ENCODE measurements at regions not wholly inside any gene's neighbourhood (a gene's known extent, or its start where the extent isn't known, plus 50 kb on each side); places are given as distances from the start of the nearest gene placed in this dataset.
"Not testable (repeated sequence)": the region's sequence is repeated elsewhere in the genome, so short reads cannot be mapped to it uniquely, and the experiment has no call there.

DNA sequence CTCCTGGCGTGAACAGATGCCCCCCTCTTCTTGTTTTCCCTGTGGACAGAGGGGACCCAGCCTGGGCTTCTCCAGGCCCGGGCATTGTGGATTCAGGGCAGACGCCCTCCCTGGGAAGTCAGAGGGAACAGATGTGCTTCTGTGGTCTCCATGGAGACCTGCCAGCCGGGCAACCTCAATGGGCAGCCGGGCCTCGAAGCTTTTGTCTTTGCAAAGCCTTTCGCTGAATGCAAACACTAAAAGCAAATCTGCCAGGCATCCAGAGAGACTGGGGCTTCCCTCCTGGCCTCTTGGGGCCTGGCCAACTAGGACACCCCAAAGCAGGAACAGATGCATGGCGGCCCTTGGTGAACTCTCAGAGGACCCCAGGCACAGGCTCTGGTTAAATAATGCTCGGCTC is 370.0 kb upstream of the SULF2 start:
- DNase-seq (ENCODE audit: low read depth): no peak

DNA sequence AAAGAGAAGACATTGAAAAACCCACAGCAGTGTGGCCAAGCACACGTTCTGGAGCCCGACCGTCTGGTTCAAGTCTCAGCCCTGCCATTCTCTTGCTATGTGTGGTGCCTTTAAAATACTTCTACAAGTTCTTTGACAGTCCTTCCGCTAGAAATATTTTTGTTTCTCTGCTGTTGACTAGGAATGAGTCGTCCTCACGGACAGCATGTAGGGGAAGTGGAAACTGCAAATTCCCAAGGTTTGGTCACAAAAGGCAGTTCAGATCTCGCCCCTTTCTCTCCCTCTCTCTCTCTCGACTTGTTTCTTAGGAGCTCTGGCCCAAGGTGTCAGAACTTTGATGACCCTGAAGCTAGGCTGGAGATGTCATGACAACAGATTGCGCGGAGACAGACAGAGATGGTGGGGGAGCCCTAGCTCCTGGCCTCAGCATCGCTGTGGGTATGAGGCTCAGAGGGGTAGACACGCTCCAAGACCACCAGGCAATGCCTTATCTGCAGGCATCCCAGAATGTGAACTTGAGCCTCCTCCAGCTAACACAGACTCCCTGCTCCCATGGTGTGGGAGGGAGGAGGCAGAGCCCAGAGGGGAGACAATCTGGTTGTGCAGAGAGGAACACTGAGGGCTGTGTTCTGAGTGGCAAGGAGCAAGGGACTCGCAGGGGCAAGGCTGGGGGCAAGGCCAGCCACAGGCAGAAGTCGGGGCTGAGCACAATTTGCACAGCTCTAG is 368.9 kb upstream of the SULF2 start:
- DNase-seq (ENCODE audit: low read depth): no peak

DNA sequence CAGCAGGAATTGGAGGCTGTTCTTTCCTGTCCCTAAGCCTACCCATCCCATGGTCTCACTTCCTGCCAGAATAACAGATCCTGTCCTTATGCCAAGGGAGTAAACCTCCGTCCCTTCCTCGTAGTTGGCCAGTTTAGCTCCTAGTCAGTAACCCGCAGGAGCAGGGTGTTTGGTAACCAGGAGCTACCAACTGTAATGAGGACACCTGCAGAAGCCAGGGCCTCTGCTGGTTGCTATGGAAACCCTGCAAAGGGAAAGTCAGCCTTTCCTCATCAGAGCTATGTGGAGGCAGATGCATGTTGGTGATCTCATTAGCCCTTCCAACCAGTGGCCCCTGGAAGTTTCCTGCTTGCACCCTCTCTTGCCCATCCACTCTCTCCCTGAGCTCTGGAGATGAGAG is 368.2 kb upstream of the SULF2 start:
- no peak for DNase-seq (ENCODE audit: low read depth)

DNA sequence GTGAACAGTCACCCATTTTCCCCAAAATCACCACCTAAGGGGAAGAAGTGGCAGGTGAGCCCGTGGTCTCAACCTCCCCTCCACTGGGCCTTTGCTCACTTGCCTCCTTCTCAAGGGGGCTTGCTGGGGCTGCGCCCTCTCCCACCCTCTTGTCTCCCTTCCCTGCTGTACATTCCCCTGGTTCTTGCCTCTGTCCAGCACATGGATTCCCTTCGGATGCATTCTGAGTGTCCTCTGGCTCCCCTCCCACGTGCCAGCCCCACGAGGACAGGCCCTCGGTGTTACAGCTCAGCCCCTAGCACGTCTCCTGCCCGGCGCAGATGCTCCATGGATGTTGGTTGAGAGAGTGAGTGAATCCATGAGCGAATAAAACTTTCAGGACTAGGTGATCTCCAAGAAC is 367.8 kb upstream of the SULF2 start:
- no peak for DNase-seq (ENCODE audit: low read depth)

DNA sequence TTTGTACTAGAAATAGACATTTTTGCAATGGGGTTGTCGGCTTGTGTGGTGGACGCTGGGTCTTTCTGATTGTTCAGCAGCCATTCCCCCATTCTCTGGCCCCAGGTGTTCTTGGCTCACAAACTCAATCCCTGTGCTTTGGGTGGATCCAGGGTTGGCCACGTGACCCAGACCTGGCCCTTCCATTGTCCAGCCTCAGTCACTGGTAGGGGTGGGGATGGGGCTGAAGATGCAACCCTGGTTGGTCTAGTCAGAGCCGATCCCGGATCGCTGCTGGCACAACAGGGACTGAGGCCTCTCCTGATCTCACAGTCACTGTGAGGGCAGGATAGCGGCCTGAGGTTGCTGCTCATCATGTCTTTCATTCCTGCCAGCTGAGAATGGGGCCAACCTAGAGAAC is 365.3 kb upstream of the SULF2 start:
- no peak for DNase-seq (ENCODE audit: low read depth)

DNA sequence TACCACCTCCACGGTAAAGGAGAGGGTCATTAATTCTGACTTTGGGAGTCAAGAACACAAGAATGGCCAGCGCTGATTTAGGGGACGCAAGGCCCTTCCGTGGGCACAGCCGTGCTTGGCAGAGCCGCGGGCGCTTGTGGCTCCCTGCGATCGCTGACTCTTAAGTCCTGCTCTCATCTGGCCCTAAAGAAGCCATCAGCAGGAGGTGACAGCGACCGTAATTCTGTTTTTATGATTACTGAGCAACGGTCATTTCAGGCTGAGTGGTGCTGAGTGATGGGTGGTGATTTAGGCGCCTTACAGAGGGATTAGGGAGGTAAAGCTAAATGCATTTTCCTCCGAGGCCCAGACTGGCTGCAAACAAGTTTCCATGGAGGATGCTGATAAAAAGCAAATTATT is 364.6 kb upstream of the SULF2 start:
- no peak for DNase-seq (ENCODE audit: low read depth)

DNA sequence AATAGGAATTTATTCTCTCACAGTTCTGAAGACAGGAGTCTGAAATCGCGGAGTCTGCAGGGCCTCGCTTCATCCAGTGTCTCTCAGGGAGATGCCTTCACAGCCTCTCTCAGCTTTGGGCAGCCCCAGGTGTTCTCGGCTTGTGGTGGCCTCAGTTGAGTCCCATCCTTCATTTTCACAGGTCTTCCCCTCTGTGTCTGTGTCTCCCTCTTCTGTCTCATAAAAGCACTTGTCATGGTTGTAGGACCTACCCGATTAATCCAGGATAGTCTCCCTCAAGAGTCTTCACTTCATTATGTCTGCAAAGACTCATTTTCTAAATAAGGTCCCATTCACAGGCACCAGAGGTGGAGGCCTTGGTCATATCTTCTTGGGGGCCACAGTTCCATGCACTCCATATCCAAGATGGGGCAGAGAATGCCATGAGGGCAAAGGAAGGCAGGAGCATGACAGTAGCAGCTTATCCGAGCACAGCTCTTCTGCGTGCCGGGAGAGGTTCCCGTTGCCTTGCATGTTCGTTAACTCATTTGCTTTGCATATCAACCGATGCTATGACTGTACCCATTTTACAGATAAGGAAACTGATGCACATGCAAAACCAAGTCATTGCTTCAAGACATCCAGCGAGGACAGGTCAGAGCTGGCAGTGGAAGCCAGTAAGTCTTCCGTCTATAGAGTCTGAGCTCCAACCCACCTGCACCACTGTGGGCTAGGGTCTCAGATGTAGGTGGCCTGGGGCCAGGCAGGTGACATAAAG is 363.8 kb upstream of the SULF2 start:
- no peak for DNase-seq (ENCODE audit: low read depth)

DNA sequence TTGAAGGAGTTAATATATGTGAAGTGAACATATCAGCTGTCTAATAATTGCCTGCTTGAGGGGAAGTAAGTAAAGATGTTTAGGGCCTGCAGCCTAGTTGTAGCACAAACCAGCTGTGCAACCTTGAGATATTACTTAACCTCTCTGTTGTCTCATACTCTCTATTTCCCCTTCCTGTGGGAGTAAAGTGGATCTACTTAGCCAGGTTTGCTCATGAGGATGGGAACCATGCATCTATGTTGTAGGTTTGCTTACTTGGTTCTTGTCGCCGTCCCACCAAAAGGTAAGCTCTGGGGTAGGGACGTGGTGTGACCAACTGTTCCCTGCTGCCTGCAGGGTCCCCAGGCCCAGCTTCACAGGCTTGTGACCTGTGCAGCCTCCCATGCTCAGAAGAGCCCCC is 362.7 kb upstream of the SULF2 start:
- no peak for DNase-seq (ENCODE audit: low read depth)

DNA sequence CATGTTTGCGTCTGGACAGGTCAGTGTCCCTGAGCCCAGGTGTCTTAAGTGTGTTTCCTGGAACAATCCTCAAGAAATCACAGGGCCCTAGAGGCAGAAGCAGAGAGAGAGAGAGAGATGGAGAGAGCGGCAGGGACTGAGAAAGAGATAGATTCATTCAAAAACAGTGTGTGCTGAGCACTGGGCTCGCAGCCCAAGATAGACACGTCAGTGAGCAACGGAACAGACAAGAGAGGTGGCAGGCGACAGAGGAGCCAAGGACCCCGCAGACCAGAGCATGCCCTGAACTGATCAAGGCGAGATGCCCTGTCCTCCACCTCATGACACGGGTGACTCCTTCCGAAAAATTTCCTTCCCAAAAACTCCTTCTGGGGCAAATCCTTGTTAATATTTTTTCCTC is 362.0 kb upstream of the SULF2 start:
- DNase-seq (ENCODE audit: low read depth): no peak

DNA sequence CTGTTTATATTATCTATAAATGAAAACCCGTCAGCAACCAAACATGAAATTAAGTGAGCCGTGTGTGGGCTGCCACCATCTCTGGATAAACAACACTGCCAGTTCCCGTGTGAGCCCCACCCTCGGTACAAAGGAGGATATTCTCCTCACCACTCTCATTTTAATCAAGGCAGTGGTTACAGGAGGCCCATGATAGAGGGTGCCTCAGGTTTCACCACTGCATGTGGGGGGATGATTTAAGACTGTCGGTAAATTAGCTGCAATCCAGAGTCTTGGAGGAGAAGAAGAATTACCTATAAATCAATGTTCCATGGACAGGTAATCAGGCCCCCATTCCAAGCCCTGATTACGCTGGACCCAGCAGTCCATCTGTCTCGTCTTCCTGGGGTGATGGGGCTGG is 361.6 kb upstream of the SULF2 start:
- DNase-seq (ENCODE audit: low read depth): no peak

DNA sequence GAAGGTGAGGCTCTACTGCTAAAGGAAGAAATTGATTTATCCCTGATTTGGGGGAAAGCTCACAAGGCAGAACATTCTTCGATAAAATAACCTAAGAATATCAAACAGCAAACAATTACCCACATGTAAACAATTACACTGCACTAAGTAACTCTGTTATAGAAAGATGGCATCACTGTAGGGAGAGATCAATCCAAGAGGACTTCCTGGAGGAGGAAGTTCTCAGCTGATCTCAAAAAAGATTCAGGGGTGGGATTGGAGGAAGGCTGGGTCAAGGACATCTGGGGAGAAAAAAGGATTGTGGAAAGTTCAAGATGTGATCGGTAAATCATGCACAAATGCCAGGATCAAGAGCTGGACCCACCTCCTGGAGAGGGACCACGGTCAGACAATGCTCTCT is 361.0 kb upstream of the SULF2 start:
- DNase-seq (ENCODE audit: low read depth): no peak

DNA sequence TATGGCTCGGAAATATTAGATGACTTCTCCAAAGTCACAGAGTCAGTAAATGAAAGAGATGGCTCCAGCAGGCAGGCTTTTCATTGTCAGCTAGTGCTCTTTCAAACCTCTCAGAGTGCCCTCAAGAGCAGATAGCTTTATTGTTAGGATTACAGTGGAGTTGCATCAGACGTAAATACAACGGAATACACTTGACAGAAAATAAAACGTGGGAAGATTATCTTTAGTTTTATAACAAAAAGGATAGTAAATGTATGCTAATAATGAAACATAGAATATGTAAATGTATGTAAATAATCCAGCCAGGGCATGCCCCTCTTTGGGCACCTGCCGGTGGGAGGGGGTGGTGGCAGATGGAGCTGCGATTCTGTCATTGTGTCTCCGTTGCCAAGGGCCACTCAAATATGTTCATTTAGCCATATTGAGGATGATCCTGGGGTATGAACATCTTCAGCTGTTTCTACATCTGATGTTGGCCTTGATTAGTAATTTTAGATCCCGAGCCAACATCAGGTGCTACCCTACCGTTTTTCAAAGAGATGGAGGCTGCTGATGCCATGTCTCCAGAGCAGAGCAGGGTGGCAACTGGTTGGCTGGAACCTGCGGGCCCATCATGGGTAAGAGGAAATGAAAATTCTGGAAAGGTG is 358.3 kb upstream of the SULF2 start:
- no peak for DNase-seq (ENCODE audit: low read depth)

DNA sequence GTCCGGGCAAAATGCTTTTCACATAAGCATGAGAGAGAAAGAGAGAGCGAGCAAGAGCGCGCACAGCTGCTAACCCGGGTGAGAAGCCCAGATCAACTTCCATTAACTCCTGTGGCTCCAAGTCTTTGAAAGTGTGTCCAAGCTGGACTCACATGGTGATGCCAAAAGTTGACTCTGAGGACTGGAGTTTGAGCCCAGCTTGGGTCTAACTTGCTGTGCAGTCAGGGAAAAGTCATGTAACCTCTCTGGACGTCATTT is 357.2 kb upstream of the SULF2 start:
- no peak for DNase-seq (ENCODE audit: low read depth)

DNA sequence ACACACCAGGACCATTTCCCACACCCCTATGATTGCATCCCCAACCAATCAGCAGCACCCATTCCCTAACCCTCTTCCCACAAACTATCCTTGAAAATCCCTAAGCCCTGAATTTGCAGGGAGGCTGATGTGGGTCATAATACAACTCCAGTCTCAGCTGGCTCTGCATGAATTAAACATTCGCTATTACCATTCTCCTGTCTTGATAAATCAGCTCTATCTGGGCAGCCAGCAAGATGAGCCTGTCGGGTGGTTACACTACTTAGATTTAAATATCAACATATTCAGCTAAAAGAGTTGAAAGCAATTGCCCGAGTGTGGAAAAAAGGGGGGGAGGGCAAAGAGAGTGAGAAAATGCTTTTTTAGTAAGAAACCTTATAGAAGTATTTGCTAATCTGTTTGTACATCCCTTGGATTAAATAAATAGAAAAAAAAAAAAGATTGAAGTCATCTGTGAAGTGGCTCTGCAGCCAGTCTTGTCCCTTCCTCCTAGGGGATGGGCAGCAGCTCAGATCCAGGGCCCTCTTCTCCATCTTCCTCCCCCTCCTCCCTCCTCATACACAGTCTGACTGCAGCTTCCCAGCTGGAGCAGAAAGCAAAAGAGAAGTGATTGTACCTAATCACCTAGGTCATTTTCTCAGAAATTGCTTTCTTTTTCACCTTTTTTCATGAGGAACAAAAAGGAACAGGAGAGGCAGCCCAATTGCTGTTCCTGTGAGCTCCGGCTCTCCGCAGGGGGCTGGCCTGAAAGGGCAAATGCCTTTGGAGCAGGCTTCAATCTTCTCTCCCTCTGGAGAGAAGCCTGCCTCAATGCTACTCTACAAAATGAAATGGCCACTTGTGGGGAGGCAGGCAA is 356.6 kb upstream of the SULF2 start:
- DNase-seq (ENCODE audit: low read depth): no peak

DNA sequence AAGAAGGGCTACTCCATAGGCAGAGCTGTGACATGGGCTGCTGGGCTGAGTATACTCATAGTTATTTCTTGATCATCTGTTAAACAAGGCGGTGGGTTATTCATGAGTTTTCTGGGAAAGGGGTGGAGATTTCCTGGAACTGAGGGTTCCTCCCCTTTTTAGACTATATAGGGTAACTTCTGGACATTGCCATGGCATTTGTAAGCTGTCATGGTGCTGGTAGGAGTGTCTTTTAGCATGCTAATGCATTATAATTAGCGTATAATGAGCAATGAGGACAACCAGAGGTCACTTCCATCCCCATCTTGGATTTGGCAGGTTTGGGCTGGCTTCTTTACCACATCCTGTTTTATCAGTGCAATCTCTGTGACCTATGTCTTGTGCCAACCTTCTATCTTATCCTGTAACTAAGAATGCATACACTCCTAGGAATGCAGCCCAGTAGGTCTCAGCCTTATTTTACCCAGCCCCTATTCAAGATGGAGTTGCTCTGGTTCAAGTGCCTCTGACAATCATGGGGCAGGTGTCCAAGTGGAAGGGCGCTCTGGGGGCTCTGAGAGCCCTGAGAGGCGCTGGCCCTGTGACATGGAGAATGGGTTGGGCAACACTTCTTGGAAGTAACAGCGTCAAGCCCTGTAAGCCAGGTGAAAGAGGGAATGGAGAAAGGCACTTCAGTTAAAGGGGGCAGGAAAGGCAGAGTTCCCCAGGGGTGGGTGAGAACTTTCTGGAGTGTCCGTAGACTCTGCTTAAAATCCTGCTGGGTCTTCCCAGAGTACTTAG is 354.2 kb upstream of the SULF2 start:
- DNase-seq (ENCODE audit: low read depth): no peak

DNA sequence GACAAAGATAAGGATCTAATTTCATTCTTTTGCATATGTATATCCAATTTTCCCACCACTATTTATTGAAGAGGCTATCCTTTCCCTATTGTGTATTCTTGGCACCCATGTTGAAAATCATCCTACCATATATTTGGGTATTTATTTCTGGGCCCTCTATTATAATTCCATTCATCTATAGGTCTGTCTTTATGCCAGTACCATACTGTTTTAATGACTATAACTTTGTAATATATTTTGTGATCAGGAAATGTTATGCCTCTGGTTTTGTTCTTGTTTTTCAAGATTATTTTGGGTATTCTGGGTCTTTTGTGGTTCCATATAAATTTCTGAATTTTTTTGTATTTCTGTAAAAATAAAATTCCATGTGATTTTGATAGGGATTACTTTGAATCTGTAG is 347.6 kb upstream of the SULF2 start:
- DNase-seq (ENCODE audit: low read depth): no peak

DNA sequence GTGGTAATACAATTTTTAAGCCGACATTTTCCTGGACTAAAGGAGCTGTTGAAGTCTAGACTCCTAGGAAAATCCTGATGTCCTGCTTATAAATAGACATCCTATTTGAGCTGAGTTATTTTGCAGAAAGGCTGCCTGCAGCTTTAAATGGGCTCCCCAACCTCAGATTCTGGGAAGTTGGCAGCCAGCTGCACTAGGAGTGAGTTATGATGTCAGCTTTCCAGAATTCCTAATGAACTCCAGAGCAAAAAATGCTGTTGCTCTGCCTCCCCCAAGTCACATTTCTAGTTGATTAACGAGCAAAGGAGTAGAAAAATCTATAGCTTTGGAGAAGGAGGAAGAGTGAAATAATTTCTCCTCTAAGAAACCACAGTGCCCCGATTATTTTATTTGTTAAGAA is 346.3 kb upstream of the SULF2 start:
- DNase-seq (ENCODE audit: low read depth): no peak

DNA sequence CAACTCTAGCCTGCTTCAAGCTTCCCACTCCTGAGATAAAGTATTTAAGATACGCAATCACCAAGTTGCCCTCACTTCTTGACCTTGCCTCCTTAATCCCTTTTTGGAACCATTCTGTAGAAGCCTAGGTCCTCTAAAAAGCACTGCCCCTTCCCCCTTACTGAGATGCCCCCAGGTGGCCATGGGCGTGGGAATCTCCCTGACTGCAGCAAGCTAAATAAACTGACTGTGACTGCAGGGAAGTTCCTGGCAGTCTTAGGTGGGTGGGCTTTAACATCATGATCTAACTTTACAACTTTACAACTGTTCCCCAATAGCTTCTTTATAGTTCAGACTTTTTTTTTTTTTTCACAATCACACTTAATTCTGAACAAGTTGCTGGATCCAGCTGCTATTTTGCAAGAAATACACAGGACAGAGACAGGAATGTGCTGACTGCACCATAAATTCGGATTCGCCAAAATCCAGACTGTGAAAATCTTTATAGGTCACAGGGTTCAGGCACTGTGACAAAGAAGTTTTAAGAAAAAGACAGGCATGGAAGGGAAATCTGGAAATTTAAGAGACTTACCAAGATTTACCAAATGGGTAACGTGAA is 344.2 kb upstream of the SULF2 start:
- no peak for DNase-seq (ENCODE audit: low read depth)

DNA sequence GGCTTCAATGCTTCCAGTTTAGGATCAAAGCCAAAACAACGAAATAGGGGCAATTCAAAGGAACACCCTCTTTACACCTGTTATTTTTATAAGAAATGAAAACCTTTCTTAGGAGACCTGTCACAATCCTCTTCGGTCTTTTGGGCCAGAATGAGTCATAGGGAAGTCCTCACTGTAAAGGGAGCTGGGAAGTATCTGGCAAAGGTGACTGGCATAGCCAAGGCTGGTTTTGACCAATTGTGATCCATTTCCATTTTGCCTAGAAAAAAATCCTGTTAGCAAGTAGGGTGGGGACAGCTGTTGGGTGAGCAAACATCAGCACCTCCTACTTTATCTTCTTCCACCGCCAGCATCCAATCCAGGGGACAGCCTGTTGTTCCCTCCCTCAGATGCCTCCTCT is 343.2 kb upstream of the SULF2 start:
- DNase-seq (ENCODE audit: low read depth): no peak

DNA sequence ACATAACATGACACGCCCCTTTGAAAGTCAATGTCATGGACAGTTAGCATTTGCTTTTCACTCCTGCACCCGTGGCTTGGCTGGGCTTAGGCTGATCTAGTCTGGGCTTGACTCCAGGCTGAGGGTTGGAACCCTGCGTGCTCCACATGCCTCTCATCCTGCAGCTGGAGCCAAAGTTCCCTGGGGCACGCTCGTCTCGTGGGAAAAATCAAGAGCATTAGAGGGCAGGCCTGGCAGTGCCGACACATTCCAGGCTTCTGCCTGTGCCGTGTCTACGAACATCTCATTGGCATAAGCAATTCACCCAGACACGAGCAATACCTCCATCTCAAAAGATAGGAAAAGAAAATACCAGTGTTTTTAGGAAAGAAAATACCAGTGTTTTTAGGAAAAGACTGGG is 342.7 kb upstream of the SULF2 start:
- DNase-seq (ENCODE audit: low read depth): not testable (repeated sequence)

DNA sequence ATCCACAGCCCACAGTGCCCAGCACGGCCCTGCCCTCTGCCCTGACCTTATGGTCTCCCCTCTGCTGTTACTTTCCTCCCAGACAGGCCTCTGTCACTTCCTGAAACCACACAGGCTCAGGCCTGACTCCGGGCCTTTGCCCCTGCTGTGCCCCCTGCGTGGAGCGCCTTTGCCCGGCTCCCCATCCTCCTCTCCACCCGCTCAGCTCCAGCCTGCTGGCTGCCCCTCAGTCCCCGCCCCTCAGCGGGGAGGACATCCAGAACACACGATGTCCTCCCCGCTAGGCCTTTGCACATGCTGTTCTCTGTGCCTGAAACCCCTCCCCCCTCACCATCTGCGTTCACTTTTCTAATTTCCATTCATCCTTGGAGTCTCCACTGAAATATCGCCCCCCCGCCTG is 341.9 kb upstream of the SULF2 start:
- DNase-seq (ENCODE audit: low read depth): not testable (repeated sequence)
